Breast epithelium (tissue), 3 donors: ENCODE measurements at regions not wholly inside any gene's neighbourhood (a gene's known extent, or its start where the extent isn't known, plus 50 kb on each side); places are given as distances from the start of the nearest gene placed in this dataset.

Experiments
- POLR2A ChIP-seq: fragments of 450-650 bp; IDR thresholded peaks from one replicate; pipeline ENCODE4 v1.6.1; 2016; ENCODE audit warnings: antibody characterized with exemption, mild to moderate bottlenecking, moderate library complexity
- TF ChIP-seq, protein P1 (sequence below), 3 donors: fragments of 450-650 bp; IDR thresholded peaks; one replicate each; pipeline ENCODE4 v1.5.1; 2016 to 2017; ENCODE audit warnings: antibody characterized with exemption in 3 of 3, mild to moderate bottlenecking in 3 of 3, moderate library complexity in 3 of 3

DNA sequence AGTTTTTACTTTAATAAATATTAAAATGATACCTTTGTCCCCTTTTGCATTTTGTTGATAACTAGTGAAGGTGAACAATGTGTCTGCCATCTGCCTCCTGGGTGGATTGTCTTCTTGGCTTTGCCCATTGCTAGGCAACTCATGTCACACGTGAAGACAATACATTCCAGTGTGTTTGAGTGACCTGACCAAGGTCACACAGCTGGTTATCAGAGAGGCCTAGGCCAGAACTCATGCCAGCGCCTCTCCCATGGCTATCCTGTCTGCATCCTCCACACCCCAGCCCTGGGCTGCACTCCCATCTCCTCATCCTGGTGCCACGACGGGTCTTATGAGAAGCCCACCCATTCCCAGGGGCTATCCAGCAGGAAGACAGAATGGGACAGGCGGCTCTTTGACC lies 108.7 kb downstream of the PLCE1 start:
- TF ChIP-seq POLR2A: no peak
- TF ChIP-seq, protein P1, sequence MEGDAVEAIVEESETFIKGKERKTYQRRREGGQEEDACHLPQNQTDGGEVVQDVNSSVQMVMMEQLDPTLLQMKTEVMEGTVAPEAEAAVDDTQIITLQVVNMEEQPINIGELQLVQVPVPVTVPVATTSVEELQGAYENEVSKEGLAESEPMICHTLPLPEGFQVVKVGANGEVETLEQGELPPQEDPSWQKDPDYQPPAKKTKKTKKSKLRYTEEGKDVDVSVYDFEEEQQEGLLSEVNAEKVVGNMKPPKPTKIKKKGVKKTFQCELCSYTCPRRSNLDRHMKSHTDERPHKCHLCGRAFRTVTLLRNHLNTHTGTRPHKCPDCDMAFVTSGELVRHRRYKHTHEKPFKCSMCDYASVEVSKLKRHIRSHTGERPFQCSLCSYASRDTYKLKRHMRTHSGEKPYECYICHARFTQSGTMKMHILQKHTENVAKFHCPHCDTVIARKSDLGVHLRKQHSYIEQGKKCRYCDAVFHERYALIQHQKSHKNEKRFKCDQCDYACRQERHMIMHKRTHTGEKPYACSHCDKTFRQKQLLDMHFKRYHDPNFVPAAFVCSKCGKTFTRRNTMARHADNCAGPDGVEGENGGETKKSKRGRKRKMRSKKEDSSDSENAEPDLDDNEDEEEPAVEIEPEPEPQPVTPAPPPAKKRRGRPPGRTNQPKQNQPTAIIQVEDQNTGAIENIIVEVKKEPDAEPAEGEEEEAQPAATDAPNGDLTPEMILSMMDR (IDR thresholded peaks at IDR 0.05): no peak
